ENCODE measurements at regions not wholly inside any gene's neighbourhood (a gene's known extent, or its start where the extent isn't known, plus 50 kb on each side); places are given as distances from the start of the nearest gene placed in this dataset.

DNA sequence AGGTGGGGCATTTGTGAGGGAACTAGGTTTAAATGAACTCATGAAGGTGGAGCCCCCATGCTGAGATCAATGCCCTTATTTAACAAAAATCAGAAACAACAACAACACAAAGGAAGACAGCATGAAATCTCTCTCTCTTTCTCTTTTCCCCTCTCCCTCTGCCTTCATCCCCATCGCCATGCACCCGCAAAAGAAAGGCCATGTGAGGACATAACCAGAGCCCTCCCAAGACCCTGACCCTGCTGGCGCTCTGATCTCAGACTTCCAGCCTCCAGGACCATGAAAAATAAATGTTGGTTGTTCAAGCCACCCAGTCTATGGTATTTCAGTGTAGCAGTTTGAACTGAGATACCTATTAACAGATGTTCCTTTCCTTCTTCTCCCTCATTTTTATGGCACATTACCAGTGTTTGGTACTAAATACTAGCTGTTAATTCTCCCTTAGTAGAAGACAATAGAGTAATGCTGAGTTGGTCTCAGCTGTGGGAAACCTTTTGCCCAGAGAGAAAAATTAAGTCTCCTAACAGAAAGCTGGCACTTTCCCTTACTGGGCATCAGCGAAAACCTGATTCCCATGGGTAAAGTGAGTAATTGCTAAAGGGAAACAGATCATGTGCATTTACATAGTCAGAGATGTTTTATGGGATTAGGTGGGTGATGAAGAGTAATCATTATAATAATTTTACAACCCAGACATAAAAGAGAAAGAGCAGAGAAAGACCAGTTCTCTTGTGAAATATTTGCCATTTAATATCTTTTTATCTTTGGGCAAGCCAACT lies 264.0 kb upstream of the PLEKHG7 start:
- TF ChIP-seq, protein P1, sequence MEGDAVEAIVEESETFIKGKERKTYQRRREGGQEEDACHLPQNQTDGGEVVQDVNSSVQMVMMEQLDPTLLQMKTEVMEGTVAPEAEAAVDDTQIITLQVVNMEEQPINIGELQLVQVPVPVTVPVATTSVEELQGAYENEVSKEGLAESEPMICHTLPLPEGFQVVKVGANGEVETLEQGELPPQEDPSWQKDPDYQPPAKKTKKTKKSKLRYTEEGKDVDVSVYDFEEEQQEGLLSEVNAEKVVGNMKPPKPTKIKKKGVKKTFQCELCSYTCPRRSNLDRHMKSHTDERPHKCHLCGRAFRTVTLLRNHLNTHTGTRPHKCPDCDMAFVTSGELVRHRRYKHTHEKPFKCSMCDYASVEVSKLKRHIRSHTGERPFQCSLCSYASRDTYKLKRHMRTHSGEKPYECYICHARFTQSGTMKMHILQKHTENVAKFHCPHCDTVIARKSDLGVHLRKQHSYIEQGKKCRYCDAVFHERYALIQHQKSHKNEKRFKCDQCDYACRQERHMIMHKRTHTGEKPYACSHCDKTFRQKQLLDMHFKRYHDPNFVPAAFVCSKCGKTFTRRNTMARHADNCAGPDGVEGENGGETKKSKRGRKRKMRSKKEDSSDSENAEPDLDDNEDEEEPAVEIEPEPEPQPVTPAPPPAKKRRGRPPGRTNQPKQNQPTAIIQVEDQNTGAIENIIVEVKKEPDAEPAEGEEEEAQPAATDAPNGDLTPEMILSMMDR (IDR thresholded peaks at IDR 0.05): no peak
- TF ChIP-seq POLR2AphosphoS5 (IDR thresholded peaks at IDR 0.05; ENCODE audit: low read depth, low read length) (no peak), SIN3A (IDR thresholded peaks at IDR 0.05; ENCODE audit: borderline replicate concordance, insufficient read depth, low read depth, low read length) (no peak)
- TF ChIP-seq, protein P2, sequence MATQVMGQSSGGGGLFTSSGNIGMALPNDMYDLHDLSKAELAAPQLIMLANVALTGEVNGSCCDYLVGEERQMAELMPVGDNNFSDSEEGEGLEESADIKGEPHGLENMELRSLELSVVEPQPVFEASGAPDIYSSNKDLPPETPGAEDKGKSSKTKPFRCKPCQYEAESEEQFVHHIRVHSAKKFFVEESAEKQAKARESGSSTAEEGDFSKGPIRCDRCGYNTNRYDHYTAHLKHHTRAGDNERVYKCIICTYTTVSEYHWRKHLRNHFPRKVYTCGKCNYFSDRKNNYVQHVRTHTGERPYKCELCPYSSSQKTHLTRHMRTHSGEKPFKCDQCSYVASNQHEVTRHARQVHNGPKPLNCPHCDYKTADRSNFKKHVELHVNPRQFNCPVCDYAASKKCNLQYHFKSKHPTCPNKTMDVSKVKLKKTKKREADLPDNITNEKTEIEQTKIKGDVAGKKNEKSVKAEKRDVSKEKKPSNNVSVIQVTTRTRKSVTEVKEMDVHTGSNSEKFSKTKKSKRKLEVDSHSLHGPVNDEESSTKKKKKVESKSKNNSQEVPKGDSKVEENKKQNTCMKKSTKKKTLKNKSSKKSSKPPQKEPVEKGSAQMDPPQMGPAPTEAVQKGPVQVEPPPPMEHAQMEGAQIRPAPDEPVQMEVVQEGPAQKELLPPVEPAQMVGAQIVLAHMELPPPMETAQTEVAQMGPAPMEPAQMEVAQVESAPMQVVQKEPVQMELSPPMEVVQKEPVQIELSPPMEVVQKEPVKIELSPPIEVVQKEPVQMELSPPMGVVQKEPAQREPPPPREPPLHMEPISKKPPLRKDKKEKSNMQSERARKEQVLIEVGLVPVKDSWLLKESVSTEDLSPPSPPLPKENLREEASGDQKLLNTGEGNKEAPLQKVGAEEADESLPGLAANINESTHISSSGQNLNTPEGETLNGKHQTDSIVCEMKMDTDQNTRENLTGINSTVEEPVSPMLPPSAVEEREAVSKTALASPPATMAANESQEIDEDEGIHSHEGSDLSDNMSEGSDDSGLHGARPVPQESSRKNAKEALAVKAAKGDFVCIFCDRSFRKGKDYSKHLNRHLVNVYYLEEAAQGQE (IDR thresholded peaks at IDR 0.05; ENCODE audit: insufficient read depth in 1 of 2, low read depth in 2 of 2, low read length in 1 of 2): no peak
